ENCODE measurements at regions not wholly inside any gene's neighbourhood (a gene's known extent, or its start where the extent isn't known, plus 50 kb on each side); places are given as distances from the start of the nearest gene placed in this dataset.

DNA sequence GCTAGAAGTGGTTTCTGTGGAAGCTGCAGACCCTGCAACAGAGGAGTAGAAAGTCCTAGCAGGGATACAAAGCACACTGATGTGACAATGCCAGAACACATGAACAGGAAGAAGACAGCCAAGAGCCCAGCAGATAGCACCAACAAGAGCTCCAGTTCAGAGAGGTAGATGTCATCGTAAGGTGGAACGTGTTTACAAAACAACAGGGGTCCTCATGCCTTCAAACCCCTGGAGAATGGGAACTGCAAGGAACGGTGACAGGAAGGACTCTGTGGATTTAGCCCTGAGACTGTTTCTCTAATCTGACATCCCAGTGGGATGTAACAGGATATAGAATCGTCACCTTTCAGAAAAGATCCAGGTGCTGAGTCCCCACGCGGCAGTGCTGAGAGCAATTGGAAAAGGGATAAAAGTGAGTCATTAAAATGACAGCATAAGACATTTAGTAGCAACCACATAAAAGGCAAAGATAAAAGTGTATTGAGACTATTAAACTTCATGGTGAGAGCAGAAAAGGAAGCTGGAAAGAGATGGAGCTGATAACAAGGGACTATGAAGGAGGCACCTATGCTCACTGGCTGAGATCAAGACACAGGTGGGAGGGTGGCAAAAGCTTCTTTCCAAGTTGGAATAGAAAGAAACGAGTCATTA lies 195.2 kb downstream of the FBXO15 start:
- Histone ChIP-seq H3K27me3 (no peaks in the 10 kb centered on the region), H3K4me1 (no peaks in the 10 kb centered on the region), H3K36me3 (no peaks in the 10 kb centered on the region), H3K27ac (no peak overlapping the region), H3K9me3 (no peaks in the 10 kb centered on the region), H3K4me3 (no peak overlapping the region)
- 51 to 57% methylated on average over 1 to 7 of the region's 7 CpGs for whole genome bisulfite sequencing, 2 donors (ENCODE audit: low coverage in 1 of 2)
- ATAC-seq, result no peak
- TF ChIP-seq POLR2AphosphoS5 (IDR thresholded peaks at IDR 0.05), result no peak
- TF ChIP-seq EP300 (IDR thresholded peaks at IDR 0.05), result no peak

DNA sequence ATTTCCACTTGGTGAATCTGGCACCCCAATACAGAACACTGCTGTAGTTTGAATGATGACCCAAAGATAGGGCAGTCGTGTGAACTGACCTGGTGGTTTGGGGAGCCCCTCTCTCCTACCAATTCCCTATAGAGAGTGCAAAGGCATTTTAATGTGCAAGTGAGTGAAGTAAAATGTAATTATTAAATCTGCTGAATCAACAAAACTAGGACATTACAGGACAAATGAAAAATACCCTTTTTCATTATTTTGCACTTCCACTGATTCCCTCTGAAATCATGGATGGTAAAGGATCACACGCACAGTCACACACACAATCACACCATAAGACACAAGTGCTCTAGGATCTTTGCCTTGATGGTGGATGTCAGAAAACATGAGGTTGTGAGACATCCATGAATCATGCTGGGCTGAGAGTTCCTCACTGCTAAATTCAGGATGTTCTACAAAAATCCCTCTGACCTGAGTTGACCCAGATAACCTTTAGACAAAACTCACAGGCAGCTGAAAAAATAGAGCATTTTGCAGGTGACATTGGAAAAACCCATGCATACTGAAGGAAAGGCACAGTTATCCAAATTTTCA lies 197.4 kb downstream of the FBXO15 start:
- Histone ChIP-seq H3K27me3 (no peaks in the 10 kb centered on the region), H3K4me1 (no peaks in the 10 kb centered on the region), H3K27ac (no peak overlapping the region), H3K36me3 (no peaks in the 10 kb centered on the region), H3K9me3 (no peaks in the 10 kb centered on the region), H3K4me3 (no peak overlapping the region)
- whole genome bisulfite sequencing, 2 donors (ENCODE audit: low coverage in 1 of 2), result 67 to 72% methylated on average over 2 of the region's 2 CpGs
- TF ChIP-seq POLR2A (IDR thresholded peaks at IDR 0.05) (no peak), POLR2AphosphoS5 (IDR thresholded peaks at IDR 0.05) (no peak), EP300 (IDR thresholded peaks at IDR 0.05) (no peak)
- TF ChIP-seq, protein P1, sequence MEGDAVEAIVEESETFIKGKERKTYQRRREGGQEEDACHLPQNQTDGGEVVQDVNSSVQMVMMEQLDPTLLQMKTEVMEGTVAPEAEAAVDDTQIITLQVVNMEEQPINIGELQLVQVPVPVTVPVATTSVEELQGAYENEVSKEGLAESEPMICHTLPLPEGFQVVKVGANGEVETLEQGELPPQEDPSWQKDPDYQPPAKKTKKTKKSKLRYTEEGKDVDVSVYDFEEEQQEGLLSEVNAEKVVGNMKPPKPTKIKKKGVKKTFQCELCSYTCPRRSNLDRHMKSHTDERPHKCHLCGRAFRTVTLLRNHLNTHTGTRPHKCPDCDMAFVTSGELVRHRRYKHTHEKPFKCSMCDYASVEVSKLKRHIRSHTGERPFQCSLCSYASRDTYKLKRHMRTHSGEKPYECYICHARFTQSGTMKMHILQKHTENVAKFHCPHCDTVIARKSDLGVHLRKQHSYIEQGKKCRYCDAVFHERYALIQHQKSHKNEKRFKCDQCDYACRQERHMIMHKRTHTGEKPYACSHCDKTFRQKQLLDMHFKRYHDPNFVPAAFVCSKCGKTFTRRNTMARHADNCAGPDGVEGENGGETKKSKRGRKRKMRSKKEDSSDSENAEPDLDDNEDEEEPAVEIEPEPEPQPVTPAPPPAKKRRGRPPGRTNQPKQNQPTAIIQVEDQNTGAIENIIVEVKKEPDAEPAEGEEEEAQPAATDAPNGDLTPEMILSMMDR (IDR thresholded peaks at IDR 0.05), result no peak
- no peak for ATAC-seq

DNA sequence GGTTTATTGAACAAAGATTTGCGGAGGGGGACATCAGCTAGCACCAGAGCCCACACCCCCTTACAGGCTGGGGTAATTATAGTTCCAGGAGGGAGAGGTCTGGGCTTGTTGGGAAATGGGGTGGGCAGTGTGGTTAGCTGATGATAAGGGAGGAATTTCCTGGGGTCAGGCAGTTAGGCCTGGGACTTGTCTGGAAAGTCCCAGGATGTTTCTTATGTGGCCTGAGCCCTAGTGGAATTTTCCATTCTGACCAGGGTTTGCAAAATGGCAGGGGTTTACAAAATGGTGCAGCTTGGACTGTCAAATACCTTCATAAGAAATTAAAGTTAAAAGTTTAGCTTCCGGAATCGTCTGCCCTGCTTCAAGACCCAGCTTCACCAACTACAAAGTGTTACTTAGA lies 199.1 kb downstream of the FBXO15 start:
- H3K27me3 ChIP-seq, result no peaks in the 10 kb centered on the region
- H3K9me3 ChIP-seq, result no peaks in the 10 kb centered on the region
- TF ChIP-seq, protein P1 (IDR thresholded peaks at IDR 0.05), result no peak
- H3K4me1 ChIP-seq, result no peaks in the 10 kb centered on the region
- no peaks in the 10 kb centered on the region for H3K36me3 ChIP-seq
- no peak for ATAC-seq
- H3K4me3 ChIP-seq, result no peak overlapping the region
- H3K27ac ChIP-seq, result no peak overlapping the region
- 90 to 100% methylated on average over 1 to 3 of the region's 3 CpGs for WGBS, 2 donors (ENCODE audit: low coverage in 1 of 2)

DNA sequence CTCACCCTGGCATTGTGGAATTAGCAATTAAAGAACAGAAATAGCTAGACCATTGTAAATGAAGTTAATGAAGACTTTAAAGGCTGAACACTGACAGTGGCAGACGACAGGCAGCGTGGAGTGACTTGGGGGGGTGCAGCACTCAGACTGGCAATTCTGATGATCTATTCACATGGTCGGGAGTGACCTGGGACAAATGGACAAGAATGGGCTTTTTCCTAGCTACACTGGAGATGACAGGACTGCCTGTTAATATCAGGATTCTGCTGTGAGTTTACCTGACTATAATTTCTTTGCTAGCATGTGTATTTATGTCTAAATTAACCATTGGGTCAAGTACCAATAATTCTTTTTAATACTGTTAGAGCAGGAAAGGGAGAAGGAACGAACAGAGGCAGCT lies 199.6 kb downstream of the FBXO15 start:
- Histone ChIP-seq H3K9me3 (no peaks in the 10 kb centered on the region), H3K27ac (no peak overlapping the region), H3K36me3 (no peaks in the 10 kb centered on the region), H3K4me1 (no peaks in the 10 kb centered on the region), H3K4me3 (no peak overlapping the region), H3K27me3 (no peaks in the 10 kb centered on the region)
- ATAC-seq, result no peak
- TF ChIP-seq, protein P1 (IDR thresholded peaks at IDR 0.05), result no peak
- TF ChIP-seq EP300 (IDR thresholded peaks at IDR 0.05) (no peak), POLR2AphosphoS5 (IDR thresholded peaks at IDR 0.05) (no peak), POLR2A (IDR thresholded peaks at IDR 0.05) (no peak)
- WGBS, 2 donors (ENCODE audit: low coverage in 1 of 2), result 50 to 57% methylated on average over 4 of the region's 4 CpGs

DNA sequence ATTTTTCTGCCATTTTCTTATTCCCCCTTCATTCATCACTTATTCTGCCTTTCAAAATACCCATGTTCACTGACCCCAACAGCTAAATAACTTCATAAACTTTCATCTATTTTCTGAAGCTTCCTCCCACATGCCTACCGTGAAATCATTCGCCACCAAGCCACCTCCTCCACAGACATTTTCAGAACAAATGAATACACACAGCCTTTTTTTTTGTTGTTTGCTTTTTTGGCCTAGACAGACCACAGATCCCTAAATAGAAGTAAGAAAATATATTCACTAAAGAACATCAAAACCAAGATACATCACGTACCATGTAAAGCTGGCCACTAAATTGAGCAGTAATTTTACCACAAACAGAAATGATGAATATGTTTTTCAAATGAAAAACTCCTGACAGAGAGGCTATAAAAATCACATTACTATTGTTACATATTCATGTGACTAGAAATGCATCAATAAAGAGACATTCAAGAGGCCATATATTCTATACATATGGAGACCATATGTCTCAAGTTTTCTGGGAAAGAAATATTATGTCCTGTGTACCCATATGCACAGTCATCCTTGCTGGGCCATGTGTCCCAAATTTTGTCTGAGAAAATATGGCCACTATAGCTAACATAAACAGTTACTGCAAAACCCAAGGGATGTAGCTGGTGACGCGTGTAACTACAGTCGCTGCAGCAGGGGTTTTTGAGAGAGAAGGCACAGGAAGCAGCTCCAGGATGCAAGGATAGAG lies 200.3 kb downstream of the FBXO15 start:
- ATAC-seq, result no peak
- H3K27me3 ChIP-seq, result no peaks in the 10 kb centered on the region
- no peak overlapping the region for H3K27ac ChIP-seq
- no peaks in the 10 kb centered on the region for H3K9me3 ChIP-seq
- TF ChIP-seq POLR2AphosphoS5 (IDR thresholded peaks at IDR 0.05) (no peak), POLR2A (IDR thresholded peaks at IDR 0.05) (no peak), EP300 (IDR thresholded peaks at IDR 0.05) (no peak)
- TF ChIP-seq, protein P1 (IDR thresholded peaks at IDR 0.05), result no peak
- H3K4me1 ChIP-seq, result no peaks in the 10 kb centered on the region
- no peak overlapping the region for H3K4me3 ChIP-seq
- WGBS, 2 donors (ENCODE audit: low coverage in 1 of 2), result 75 to 78% methylated on average over 4 to 6 of the region's 6 CpGs
- no peaks in the 10 kb centered on the region for H3K36me3 ChIP-seq

Measured in gastroesophageal sphincter (tissue), 4 donors.